GDM1 (cell line): ENCODE measurements at regions not wholly inside any gene's neighbourhood (a gene's known extent, or its start where the extent isn't known, plus 50 kb on each side); places are given as distances from the start of the nearest gene placed in this dataset.

Experiments
- DNase-seq: peaks from one replicate; lab custom pipeline; 2025; lab: John Stamatoyannopoulos, UW

DNA sequence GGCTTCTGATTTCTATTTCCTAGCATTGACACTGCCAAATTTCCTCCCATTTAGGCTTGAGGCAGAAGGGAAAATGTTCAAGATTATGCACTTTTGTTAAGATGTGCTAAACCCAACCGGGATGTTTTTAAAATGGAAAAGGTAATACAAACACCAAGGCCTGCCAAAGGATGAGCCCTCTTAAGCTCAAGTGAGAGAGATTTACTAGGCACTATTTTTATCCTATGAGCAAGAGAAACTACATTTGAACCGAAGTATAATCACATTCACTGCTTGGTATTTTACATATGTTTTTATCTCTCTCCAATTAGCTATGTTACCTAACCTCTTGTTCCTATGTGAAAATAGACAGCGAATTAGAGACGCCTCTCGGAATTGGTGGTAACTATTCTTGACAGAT is 295.8 kb downstream of the GABRB3 start:
- DNase-seq: no peak

DNA sequence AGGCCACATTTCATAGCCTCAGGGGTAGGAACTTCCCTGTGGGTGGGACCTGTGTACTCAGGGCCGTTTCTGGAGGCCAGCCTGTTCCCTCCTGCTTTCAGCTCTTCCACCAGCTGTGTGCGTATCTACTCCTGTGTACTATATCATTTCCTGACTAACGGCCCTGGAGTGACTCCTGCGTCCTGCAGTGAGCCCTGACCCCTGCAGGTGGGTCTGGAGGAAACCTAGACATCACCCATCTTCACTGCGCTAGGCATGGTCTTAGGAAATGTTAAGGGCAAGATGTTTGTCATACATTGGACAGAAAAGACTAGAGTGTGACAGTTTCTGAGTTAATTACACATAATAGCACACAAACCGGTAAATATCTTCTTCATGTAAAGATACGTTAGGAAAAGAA is 297.3 kb downstream of the GABRB3 start:
- no peak for DNase-seq

DNA sequence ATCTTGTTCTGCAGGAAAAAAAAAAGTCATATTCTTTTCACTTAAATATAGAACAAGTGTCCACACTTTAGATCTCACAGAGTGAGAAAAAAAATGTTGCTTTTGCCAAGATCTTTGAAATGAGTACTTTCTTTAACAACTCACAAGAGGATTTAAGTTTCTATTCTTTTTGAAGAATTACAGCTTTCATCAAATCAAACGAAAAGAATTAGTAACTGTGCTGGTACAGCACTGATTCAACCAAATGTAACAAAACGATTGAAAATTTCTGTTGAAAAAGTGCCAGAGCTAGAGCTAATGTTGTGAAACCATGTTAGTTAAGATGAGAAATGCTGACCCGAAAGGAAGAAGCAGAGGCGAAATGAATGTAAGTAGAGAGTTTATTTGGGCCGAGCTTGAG is 300.2 kb downstream of the GABRB3 start:
- no peak for DNase-seq

DNA sequence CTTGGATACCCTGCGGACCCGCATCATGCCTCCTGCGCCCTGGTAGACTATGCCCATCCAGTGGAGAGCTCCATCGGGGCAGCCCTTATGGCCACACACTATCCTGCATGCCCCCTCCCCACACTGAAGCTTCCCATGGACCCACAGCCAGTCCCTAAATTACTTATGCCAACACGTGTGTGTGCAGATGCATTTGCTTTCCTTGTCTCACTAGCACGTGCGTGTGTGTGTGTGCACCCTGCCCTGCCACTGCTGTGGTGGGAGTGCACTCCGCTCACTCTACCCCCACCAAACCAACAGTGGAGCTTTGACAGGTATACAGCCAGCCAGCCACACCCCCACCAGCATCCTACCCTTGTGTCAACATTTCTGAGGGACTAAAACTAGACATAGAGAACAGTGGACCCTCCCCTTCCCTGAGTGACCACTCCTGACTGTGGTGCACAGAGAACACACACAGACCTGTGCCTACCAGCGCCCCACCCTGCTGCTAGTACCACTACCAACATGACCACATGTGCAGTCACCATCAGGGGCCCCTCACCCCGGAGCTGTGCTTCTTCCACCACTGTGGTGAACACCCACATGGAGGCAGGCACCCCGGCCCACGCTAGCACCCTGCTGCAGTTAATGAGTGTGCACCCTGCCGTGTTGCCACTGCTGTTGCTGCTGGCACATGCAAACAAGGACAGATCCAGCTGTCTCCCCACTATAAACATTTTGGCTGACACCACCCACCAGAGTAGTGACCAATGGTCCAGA is 310.8 kb downstream of the GABRB3 start:
- DNase-seq: no peak

DNA sequence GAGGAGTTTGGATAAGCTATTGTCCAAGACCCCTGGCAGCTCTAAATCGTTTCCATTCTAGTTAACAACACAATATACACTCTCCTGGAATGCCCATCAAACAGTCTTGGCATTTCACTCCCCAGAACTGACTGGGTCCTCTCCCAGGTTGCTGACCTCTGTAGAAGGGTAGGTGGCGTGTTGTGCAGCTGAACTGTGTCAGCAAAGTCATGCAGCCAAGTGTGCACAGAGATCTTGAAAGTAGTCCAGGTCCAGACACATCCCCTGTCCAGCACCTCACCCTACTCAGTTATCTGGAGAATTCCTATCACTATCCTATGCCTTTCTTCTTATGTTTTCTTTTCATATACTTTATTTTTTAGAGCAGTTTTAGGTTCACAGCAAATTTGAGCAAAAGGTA is 312.7 kb downstream of the GABRB3 start:
- DNase-seq: no peak

DNA sequence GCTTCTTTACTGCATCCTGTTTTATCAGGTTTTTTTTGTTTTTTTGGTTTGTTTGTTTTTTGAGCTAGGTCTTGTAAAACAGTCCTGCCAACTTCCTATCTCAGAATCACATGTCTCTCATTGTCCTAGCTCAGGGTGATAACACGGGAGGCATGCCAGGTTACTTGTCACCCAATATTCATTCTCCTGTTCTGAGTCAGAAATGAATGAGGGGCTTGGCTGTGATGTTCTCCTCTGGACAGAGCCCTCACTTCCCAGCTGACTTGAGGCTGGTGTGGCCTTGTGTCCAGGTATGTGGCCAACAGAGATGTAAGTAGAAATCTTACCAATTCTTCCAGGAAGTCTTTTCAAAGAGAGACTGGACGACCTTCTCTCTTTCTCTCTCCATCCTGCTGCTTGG is 317.0 kb downstream of the GABRB3 start:
- DNase-seq: no peak

DNA sequence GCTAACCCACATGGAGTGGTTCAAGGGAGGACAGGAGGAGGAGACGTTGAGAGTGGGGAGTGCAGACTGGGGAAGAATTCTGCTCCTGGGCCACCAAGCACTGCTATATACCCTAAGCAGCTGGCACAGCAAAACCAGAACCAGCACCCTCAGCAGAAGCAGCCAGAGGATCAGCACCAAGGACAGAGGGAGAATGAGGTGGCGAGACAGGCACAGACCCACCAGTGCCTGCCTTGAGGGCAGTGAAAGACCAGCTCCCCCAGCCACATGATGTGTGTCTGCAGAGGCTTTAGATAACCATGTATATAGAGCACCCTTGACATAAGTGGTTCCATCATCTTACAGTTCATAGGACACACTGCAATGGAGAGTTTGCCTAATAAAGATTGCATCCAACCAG is 319.0 kb downstream of the GABRB3 start:
- no peak for DNase-seq

DNA sequence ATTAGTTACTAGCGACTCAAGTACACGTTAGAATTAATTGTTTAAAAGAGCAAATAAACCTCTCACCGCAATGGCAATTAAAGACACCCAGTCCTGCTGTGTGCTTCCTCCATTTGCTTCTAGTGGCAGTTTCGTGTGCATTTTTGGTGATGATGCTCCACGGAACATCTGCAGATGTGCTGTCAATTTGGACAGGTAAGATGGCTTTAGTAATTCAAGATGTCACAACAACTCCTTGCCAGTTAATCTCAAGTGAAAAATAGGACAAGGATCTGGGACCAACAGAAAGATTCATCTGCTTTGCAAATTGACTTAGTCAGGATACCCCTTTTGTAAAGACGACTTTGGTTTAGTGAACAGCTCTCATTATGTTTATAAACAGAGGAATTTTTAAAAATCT is 320.9 kb downstream of the GABRB3 start:
- DNase-seq: no peak

DNA sequence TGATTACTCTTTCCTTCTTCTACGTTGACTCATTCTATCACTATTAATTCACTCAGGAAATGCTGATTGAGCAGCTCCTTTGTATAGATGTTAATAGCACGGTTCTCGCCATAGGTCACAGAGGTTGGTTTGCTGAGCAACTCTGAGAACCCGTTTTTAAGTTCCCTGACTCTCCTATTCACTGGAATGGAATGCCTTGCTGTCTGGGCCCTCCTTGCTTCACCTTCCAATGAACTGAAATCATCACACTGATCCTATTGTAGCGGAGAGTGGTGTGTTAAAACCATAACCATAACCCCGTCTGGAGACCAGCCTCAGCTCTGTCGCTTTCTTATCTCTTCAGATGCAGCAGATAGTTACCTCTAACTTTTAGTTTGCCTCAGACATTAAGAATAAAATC is 323.6 kb downstream of the GABRB3 start:
- no peak for DNase-seq

DNA sequence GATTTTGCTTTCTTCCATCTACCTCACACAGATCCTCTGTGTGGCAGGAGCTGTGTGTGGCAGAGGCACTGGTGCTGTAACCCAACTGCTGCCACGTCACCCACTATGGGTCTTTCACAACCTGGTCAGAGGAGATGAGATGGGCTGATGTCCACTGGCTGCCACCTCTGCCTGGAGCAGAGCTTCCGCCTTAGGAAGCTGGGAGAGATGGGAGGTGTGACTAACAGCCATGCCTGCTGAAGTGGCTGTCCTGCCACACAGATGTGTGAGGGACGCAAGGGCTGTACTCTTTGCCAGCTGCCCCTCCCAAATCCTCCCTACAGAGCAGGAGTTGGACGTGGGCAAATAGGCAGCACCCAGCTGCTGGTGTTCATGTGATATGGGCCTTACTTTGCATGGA is 329.5 kb downstream of the GABRB3 start:
- no peak for DNase-seq

DNA sequence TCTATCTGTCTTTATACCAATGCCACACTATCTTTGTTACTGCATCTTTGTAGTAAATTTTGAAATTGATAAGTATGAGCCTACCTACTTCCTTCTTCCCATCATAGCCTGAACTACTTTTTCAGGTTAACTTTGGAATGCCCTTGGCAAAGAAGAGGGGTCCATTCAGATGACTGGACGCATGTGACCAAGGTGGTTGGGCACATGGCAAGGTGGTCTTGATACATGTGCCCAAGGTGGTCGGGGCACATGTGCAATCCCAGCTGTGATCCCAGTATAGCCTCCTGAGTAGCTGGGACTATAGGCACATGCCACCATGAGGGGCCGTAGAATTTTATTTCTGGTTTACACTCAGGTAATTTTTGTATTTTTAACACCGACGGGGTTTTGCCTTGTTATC is 330.2 kb downstream of the GABRB3 start:
- DNase-seq: no peak

DNA sequence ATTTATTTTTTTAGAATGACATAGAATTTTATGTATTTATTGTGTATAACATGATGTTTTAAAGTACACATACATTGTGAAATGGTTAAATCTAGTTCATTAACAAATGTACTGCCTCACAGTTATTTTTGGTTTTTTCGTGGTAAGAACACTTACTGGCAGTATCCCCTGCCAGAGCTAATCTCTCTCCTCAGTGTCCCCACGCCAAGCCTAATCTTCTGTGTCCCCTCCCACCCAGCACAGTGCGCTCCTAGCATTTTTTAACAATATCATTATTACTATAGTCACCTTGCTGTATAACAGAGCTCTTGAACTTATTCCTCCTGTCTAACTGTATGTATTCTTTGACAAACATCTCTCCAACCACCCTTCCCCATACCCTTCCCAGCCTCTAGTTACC is 333.2 kb downstream of the GABRB3 start:
- DNase-seq: no peak

DNA sequence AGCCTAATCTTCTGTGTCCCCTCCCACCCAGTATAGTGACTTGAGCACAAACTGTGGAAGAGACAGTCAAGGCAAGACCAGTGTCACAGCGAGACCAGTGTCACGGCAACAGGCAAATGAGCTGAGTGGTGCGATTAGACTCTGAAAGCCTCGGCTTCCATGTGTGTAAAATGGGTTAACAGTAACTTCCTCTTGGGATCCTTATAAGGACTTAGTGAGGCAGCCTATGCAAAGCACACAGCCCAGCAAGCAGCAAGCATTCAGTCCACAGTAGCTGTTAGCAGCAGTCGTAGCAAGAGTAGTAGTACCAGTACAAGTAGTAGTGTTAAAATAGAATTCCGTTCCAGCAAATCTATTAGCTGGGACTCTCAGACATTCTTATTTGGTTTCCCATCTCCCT is 334.1 kb downstream of the GABRB3 start:
- no peak for DNase-seq

DNA sequence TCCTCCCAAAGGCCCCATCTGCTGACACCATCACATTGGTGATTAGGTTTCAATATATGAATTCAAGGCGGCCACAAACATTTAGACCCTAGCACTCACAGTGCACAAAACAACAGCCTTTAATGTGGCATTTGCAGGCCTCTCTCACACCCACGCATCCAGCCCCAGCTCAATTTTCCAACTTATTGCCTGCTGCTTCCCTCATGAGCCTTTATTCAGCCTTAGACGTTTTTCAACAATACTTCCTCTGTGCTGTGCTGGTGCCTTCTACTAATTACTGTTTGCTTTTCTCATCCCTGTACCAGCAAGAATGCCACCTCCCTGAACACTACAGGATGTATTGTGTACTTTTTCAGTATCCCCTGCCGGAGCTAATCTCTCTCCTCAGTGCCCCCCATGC is 334.6 kb downstream of the GABRB3 start:
- DNase-seq: no peak

DNA sequence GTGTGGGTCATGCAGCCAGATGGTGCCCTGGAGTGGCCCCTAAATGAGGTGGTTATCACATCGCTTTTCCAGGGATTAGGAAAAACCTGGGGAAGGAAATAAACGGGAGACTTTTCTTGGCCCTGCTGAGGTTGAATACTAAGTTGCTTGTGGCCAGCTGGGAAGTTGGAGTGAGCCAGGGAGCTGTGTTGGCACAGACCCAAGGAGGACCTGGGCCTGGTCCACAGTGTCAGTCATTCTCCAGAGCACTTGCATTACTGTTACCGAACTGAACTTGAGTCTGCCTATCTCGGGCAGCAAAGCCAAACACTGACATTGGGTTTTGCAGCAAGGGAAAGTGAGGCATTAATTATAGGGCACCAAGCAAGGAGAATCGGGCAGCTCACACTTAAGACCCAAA is 339.0 kb downstream of the GABRB3 start:
- DNase-seq: no peak

DNA sequence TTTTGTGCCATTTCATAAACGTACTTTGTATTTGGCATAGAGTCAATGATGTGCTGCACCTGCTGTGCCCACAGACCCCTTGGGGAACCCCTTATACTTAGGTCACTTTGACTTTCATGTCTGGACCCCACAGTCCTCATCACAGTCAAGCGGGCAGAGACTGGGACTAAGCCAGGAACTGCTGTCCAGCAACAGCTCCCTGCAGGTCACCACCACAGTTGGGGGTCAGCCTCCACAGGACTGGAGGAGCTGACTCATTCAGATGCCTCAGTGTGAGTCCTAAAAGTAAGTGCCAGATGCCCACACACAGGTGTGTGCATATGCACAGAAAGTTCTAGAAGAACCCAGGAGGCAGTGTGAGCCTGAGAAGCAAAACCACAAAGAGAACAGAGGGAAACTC is 339.8 kb downstream of the GABRB3 start:
- DNase-seq: no peak

DNA sequence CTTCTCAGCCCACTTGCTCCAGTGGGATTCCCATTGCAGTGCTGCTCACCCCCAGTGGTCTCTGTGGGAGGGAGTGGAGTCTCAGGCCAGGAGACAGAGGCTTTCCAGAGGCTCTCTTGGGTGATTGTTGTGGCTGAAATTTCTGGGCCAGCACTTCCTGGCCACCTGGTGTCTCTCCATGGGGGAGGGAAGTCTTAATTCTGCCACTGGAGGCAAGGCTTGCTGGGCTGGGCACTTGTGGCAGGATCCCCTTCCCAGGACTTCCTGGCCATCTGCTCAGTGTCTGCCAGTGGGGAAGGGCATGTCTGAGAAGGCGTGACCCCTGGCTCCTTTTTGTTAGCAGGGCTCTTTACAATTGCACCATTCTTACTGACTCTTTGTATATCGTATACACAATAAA is 351.8 kb downstream of the GABRB3 start:
- DNase-seq: no peak

DNA sequence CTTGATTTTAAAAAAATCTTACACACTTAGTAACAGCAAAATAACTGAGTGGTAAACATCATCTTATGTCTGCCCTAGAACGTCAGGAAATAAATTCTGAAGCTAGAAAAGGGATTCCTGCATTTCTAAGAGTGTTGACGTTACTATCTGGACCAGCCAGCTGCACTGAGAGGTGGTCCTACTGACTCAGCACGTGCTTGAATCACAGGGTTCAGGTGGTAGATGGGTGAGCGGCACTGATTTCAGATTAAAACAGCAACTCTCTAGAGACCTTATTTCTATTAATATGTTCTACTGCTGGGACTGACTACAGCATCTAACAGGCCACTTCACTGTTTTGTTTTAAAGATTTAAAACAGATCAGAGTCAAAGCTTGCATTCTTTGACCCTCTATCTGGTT is 377.2 kb downstream of the GABRB3 start:
- no peak for DNase-seq

DNA sequence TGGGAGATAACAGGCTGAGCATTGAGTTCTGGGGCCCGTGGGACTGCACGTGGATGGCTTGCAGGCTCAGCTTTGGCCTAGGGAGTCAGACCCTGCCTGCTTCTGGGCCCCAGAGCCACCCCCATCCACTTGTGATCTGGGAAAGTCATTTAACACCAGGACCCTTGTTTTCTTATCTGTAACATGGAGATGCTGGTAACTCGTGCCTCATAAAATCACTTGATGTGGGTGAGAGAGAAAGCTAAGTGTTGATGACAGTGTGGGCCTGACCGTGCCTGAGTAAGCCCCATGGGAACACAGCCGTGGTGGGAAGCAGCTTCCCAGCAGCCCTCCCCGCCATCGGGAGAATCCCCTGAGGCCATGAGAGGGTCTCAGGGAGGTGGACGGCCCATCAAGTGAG is 378.1 kb downstream of the GABRB3 start:
- DNase-seq: no peak

DNA sequence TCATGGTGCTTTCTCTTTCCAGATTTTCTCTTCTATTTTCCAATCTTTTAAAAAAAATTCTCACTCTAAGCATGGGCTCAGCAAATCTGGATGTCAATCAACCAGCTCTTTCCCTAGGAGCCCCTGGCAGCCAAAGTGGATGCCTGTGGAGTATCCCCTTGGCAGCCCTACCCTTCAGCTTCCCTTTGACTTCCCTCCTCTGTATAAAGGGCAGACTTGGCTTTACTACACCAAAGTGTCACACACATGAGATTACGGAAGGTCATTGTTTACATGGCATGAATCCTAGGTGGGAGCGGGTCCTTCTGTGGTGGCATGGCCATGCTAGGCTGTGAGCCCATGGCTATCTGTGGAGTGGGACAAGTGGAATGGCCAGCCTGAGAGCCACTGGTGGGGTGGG is 379.9 kb downstream of the GABRB3 start:
- DNase-seq: no peak

DNA sequence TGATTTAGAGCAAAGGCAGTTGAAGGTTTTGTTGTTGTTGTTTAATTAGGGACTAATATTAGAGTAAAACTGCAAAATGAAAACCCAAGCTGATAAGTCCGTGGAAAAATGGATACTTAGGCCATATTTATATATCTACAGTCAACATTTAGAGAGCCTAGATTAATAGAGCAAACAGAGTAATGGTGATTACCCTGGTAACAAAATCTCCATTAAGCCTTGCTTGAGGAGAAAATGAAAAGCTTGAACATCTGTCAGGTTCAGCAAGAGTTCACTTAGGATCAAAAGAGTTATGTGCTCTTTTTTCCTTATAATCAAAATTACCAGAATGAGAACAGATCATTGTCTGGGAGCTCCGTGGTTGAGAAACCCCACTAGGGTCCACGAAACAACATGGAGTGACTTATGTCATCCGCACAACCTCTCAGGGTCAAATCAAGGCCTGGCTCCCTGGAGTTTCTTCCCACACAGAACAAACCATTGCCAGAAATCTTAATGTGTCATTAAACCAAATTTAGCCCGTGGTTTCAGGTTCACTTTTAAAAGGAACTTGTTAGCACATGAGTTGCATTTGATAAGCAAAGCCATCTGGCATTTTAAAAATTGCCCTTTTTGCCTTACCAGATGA is 381.2 kb downstream of the GABRB3 start:
- no peak for DNase-seq

DNA sequence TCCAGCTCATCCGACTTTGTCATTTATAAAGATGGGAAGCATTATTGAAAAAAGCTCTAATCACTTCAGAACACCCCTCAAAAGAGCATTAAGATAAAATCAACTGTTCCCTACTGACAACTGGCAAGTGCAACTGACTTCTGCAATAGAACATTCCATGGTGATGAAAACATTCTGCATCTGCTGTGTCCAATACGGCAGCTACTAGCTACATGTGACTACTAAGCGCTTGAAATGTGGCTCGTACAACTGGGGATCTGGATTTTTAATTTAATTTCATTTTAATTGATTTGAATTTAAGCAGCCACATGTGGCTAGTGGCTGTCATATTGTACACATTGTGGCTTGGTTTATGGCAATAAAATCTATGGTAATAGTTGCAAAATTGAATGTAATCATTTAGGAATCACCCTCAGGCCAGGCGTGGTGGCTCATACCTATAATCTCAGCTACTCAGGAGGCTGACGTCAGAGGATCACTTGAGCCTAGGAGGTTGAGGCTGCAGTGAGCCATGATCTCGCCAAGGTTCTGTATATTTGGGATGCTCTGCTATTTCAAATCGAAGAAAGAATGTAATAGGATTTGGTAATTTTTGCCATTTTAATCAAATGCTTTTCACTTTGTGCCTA is 390.3 kb downstream of the GABRB3 start:
- no peak for DNase-seq

DNA sequence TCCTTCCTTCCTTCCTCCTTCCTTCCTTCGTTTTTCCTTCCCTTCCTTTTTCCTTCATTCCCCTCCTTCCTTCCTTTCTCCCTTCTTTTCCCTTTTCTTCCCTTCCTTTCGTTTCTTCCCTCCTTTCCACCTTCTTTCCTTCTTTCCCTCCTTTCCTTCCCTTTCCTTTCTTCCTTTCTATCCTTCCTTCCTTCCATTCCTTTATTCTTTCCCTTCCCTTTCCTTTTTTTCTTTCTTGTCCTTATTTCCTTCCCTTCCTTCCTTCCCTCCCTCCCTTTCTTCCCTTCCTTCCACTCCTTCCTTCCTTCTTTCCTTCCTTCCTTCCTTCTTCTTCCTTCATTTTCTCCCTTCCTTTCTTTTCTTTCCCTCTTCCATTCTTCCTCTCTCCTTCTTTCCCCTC is 394.6 kb downstream of the GABRB3 start:
- DNase-seq: no peak

DNA sequence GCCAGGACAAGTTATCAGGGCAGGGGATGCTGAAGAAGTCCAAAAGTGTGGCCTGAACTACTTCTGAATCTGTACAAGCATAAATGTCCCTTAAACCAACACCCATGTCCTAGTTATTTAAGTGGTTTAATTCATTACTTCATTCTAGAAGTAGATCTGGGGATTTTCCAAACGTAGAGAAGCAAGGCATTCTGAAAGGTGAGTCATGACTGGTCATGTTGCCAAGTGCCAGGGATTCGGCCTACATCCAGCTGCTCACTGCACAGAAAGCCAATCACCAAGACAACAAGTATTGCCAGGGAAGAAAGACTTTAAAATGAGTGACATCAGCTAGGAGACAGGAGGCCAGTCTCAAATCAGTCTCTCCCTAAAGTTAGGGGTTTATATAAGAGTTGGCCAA is 396.6 kb downstream of the GABRB3 start:
- no peak for DNase-seq
